ENCODE measurements at regions not wholly inside any gene's neighbourhood (a gene's known extent, or its start where the extent isn't known, plus 50 kb on each side); places are given as distances from the start of the nearest gene placed in this dataset.

DNA sequence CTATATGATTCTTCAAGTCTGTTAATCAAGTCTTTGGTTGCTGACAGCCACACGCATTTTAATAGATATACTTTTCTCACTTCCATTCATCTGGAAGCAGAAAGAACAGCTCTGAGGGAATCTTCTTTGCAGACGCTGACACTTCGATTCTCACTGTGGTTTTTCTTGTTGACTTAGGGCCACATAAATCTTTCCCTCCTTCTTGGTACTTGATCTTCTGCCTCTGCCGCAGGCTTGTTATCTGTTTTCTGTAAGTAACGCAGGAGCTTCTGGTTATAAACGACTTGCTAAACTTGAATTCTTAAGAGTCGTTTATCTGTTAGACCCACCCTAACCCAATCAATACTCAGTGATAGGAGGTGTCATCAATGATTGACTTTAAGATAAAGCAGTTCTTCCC is 268.8 kb upstream of the SULF2 start:
- Histone ChIP-seq H3K4me2 (replicated peaks; ENCODE audit: extremely low read depth, low read length, poor library complexity, severe bottlenecking) (no peak overlapping the region), H3K4me1 (ENCODE audit: control insufficient read depth in 1 of 2, insufficient read depth in 2 of 2, low read length in 2 of 2) (no peaks in the 10 kb centered on the region), H3K36me3 (replicated peaks in 1 of 2; ENCODE audit: control insufficient read depth in 1 of 2, insufficient read depth in 2 of 2, low read length in 2 of 2) (no peaks in the 10 kb centered on the region), H4K20me1 (ENCODE audit: insufficient read depth, low read length) (no peaks in the 10 kb centered on the region), H3K27ac (ENCODE audit: low read depth in 1 of 2, low read length in 2 of 2) (no peak overlapping the region), H3K27me3 (ENCODE audit: control insufficient read depth in 2 of 2, insufficient read depth in 2 of 2, low read length in 2 of 2) (no peaks in the 10 kb centered on the region), H3K79me2 (ENCODE audit: insufficient read depth, low read length) (no peaks in the 10 kb centered on the region), H3K9me3 (replicated peaks in 1 of 2; ENCODE audit: control insufficient read depth in 1 of 2, insufficient read depth in 1 of 2, low read length in 2 of 2) (peaks cover 6 to 16% of the 10 kb centered on the region in 2 donors), H3K4me3 (replicated peaks in 1 of 3; ENCODE audit: low read depth in 2 of 3, low read length in 3 of 3) (no peak overlapping the region), H3K9ac (ENCODE audit: insufficient read depth, low read length, poor library complexity, severe bottlenecking) (no peak overlapping the region), H2AFZ (ENCODE audit: insufficient read depth, low read depth, low read length, poor library complexity, severe bottlenecking) (no peak overlapping the region)
- WGBS (ENCODE audit: insufficient coverage), result 100% methylated on average over 2 of the region's 7 CpGs
- intact Hi-C loops (cut with micrococcal nuclease), result no loop called here
- Mint-ChIP-seq H3K4me3 (no peak overlapping the region), H3K36me3 (no peaks in the 10 kb centered on the region), H3K27me3 (ENCODE audit: low read depth in 3 of 3) (peaks cover 3 to 8% (median 3%) of the 10 kb centered on the region in 3 donors), H3K27ac (no peak overlapping the region), H3K9me3 (peaks cover 5 to 25% (median 16%) of the 10 kb centered on the region in 7 donors), H3K4me1 (no peaks in the 10 kb centered on the region)
- no peak for TF ChIP-seq CTCF (IDR thresholded peaks at IDR 0.05)
- no peak for DNase-seq

DNA sequence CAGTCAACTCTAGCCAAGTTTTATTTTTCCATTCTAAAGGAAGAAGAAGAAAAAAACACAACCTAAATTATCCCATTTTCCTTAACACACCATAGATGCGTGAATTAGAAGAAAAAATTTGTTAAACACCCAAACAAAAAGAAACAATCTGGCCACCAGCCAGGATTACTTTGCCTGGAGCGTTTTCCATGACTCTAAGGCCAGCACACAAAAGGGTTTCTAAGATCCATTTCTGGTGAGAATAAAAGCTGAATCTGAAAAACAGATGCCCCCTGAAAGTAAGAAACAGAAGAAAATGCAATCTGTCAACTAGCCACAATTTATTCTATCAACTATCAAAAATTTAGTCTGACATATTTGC is 267.2 kb upstream of the SULF2 start:
- H3K9me3 Mint-ChIP-seq, result peaks cover under 1 to 15% (median 8%) of the 10 kb centered on the region in 7 donors
- H3K36me3 Mint-ChIP-seq, result no peaks in the 10 kb centered on the region

More for the DNA sequence above, 267.2 kb upstream of the SULF2 start:
- DNase-seq, result no peak
- Histone ChIP-seq H3K4me3 (replicated peaks in 1 of 3; ENCODE audit: low read depth in 2 of 3, low read length in 3 of 3) (no peak overlapping the region), H2AFZ (ENCODE audit: insufficient read depth, low read depth, low read length, poor library complexity, severe bottlenecking) (no peak overlapping the region), H4K20me1 (ENCODE audit: insufficient read depth, low read length) (no peaks in the 10 kb centered on the region), H3K27me3 (ENCODE audit: control insufficient read depth in 2 of 2, insufficient read depth in 2 of 2, low read length in 2 of 2) (peaks cover 0 to 3% of the 10 kb centered on the region in 2 donors), H3K9me3 (replicated peaks in 1 of 2; ENCODE audit: control insufficient read depth in 1 of 2, insufficient read depth in 1 of 2, low read length in 2 of 2) (peaks cover 0 to 2% of the 10 kb centered on the region in 2 donors), H3K4me2 (replicated peaks; ENCODE audit: extremely low read depth, low read length, poor library complexity, severe bottlenecking) (no peak overlapping the region), H3K79me2 (ENCODE audit: insufficient read depth, low read length) (no peaks in the 10 kb centered on the region), H3K36me3 (replicated peaks in 1 of 2; ENCODE audit: control insufficient read depth in 1 of 2, insufficient read depth in 2 of 2, low read length in 2 of 2) (no peaks in the 10 kb centered on the region), H3K4me1 (ENCODE audit: control insufficient read depth in 1 of 2, insufficient read depth in 2 of 2, low read length in 2 of 2) (no peaks in the 10 kb centered on the region), H3K9ac (ENCODE audit: insufficient read depth, low read length, poor library complexity, severe bottlenecking) (no peak overlapping the region), H3K27ac (ENCODE audit: low read depth in 1 of 2, low read length in 2 of 2) (no peak overlapping the region)
- no peaks in the 10 kb centered on the region for H3K4me1 Mint-ChIP-seq
- WGBS (ENCODE audit: insufficient coverage), result 100% methylated on average over 1 of the region's 2 CpGs
- no peak for TF ChIP-seq CTCF (IDR thresholded peaks at IDR 0.05)
- H3K4me3 Mint-ChIP-seq, result no peak overlapping the region
- H3K27me3 Mint-ChIP-seq (ENCODE audit: low read depth in 3 of 3), result peaks cover 8 to 10% (median 9%) of the 10 kb centered on the region in 3 donors
- H3K27ac Mint-ChIP-seq, result no peak overlapping the region
- intact Hi-C loops (cut with micrococcal nuclease), result no loop called here

All from CD14-positive monocyte (primary cell).